ENCODE measurements at regions not wholly inside any gene's neighbourhood (a gene's known extent, or its start where the extent isn't known, plus 50 kb on each side); places are given as distances from the start of the nearest gene placed in this dataset.

- no peak for DNase-seq
Observed at GRCh38 chr3:139778682-139779233, 101.0 kb upstream of the NMNAT3 start.

- DNase-seq: no peak
Observed at GRCh38 chr3:139774560-139775302, 97.0 kb upstream of the NMNAT3 start.

DNA sequence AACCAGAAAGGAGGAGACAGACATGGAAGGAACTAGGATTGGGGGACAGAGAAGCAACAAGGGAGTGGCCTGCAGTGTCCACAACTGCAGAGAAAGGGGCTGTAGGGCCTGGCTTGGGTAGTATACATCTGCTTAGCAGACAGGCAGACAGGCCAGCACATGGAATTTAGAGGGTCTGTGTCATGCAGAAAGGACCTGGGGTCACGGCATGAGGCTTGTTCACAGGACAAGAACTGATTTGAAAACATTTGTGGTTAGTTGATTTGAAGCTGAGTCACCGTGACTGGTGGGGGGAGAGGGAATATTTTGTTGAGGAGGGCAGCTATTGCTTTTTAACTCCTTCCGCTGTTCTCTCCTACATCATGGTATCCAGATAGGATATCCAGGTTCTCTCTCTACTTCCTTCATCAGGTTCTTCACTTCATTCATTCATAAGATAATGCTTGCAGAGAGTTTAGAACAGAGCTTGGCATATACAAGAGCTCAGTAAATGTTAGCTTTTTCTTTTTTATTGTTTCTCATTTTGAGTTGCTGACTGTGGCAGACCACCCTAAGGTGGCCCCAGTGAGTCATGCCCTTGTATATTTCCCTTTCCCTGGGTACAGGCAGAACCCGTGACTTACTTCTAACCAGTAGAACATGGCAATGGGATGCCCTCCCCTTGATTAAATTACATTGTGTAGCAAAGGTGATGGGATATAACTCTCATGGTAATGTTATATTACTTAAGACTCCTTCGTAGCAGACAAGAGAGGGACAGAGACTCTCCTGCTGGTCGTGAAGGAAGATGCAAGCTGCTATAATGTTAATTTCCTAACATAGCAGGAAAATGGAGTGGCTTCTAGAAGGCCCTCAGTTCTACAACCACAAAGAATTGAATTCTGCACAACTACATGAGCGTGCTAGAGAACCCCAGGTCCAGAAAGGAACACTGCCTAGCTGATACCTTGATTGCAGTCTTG is 95.0 kb upstream of the NMNAT3 start:
- no peak for DNase-seq

DNA sequence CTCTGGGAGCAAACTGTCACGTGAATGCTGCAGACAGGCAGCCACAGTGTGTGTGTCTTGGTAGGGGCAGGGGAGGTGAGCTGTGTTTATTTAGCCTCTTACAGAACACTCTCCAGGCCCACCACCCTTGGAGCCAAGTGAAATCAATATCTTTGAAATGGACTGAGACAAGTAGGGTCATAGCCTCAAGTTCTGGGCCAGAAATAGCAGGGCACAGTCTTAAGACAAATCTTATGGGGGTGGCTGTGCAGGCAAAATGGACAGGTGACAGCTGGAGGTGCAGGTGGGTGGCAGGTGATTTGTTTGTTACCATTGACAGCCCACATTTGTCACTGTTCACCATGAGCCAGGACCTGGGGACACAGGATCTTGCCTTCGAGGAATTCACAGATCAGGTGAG is 93.6 kb upstream of the NMNAT3 start:
- DNase-seq: no peak

DNA sequence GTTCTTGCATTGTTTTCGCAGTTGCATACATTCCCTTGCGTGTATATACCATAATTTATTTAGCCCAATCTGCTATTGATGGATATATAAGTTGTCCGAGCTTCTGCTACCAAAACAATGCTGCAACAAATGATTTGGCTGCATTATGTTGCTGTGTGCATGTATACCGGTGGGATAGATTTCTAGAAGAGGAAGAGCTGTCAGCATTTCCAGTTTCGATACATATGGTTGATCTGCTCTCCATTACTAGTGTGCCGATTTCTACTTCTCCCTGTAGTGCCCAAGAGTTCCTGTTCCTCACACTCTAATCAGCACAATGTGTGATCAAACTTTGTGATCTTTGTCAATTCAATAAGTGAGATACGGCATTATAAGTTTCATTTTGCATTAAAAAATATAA is 92.8 kb upstream of the NMNAT3 start:
- peak in 1 of 4 experiments; percentile 13 for DNase-seq

GRCh38 chr3:139769796-139770195 is 92.0 kb upstream of the NMNAT3 start:
- DNase-seq: no peak

- DNase-seq: no peak
Observed at GRCh38 chr3:139764936-139765335, 87.2 kb upstream of the NMNAT3 start.

GRCh38 chr3:139764069-139764905 is 86.5 kb upstream of the NMNAT3 start:
- no peak for DNase-seq

DNA sequence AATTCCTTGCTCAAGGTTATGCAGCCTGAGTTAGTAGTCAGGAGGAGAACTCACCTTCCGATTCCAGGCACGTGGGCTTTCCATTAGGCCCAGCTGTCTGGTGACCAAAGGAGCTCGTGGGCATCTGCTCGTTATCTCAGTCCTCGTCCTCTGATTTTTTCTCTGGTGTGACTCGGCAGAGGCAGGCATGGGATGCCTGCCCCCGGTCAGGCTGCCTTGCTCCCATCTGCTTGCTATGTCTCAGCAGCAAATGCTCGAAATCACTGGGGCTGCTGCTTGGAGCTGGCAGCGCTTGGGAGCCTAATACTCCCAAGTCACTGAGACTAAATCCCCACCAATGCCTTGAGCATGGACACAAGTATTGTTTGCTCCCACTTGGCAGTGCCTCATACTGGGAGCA is 84.5 kb upstream of the NMNAT3 start:
- no peak for DNase-seq

GRCh38 chr3:139759470-139759869 is 81.7 kb upstream of the NMNAT3 start:
- DNase-seq: no peak

DNA sequence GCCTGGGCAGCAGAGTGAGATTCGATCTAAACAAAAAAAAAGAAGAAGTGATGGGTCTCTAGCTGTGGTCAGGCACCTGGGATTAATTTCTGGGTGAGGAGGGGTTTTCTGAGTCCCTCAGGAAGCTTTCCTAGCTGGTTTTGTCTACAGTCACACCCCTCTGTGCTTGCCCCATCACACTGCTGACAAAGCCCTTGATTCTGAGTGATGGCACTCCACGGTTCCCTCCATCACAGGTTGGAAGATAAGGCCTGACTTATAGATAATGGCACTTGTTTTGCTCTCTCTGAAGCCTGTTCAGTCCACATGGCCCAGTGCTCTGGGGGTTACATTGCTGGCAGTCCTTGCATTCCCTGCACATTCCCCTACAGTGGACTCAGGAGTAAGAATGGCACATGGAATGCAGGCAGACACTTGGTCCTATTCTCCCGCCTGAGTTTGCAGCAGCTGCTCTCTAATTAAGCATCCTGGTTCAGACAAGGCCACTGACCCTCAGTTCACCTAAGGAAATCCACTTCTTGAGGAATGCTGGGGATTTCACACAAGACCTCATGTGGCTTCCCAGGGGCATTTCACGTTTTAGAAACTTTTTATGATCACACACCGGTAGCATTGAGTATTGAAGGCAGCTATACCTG is 81.0 kb upstream of the NMNAT3 start:
- no peak for DNase-seq

- DNase-seq: no peak
Observed at GRCh38 chr3:139757448-139758030, 79.8 kb upstream of the NMNAT3 start.

DNA sequence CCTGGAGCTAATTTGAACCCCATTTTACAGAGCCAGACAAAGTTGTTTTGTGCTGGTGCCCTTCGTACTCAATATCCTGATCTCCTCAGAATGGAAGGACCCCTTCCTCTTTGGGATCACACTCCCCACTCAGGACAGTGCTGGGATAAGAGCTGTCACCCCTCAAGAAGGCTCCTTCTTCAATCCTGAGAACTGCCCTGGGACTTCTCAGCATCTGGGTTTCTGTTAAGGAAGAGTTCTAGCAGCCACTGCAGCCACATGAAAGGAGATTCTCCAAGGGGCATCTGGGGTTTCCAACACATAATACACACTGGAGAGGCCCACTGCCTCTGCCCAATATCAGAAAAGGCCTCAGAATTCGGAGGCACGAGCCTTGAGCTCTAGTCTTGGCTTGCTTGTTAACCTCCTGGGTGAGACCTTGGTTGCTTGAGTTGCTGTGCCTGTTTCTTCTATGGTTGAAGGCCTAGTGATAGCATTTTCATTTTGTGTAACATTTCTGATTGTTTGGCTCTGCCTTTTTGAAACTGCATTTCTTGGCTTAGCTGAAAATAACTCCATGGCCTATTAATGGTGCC is 78.8 kb upstream of the NMNAT3 start:
- no peak for DNase-seq

GRCh38 chr3:139755551-139755950 is 77.8 kb upstream of the NMNAT3 start:
- DNase-seq: no peak

GRCh38 chr3:139751789-139752188 is 74.0 kb upstream of the NMNAT3 start:
- DNase-seq: no peak

- no peak for DNase-seq
Observed at GRCh38 chr3:139746481-139746880, 68.7 kb upstream of the NMNAT3 start.

DNA sequence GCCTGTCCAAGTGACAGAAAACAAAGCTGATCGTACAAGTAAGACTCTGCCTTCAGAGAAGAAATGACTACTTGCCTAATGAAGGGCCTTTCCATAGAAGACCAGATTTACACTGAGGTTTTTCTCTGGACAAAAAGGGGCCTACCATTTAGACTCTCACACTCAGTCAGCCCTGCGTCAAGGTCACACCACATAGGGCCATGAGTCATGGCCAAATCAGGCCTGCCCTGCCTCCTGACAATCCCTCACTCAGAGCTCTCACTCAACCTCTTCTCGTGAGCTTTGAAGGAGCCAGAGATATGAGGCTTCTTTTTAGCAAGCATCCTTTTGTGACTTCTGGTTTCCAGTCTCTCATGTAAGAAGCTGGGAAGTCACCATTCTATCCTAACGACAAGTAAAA is 68.1 kb upstream of the NMNAT3 start:
- no peak for DNase-seq

GRCh38 chr3:139738697-139739096 is 60.9 kb upstream of the NMNAT3 start:
- no peak for DNase-seq

DNA sequence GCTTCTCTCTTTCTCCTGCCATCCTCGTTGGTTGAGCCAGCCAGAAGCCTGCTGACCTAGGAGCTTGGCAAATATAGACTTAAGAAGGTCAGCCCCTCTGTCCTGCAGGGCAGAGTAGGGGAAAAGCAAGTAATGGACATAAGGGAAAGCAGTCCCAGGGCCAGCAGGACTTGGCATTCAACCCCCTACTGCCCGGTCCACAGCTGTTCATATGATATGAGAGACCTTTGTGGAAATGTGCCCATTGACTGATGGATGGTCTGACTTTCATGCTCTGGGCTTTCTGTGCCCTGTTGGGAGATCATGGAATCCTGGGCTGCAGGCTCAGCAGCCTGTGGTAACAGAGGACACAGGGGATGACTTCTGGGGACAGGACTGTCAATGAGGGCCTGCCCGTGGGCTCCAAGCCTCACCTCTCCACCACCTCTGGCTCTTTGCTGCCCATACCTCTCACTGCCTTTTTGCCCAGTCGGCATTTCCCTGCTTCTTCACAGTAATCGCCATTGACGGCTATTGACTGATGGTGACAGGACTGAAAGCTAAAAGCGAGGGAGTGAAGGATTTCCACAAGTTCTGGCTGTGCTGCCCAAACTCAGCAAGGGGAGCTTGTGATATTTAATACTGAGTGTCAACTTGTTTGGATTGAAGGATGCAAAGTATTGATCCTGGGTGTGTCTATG is 60.0 kb upstream of the NMNAT3 start:
- DNase-seq: no peak

DNA sequence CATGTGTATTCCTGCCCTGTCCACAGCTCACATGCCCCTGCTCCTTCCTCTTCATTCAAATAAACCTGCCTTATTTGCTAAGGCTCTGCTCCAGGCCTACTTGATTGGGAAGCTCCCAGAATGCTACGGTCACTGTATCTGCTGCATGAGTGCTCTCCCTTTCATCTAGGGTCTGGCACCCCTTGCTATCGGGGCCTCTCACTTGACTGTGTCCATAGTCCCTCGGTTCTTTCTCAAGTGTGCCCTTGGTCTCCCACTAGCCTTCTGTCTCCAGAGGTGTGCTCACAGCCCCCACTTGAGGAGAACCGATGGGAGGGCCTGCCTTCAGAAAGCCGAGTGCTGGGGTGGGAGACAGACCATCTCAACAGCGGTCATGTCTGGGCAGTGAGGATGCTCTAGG is 57.4 kb upstream of the NMNAT3 start:
- DNase-seq: no peak

- no peak for DNase-seq
Observed at GRCh38 chr3:139732729-139733128, 55.0 kb upstream of the NMNAT3 start.
